ENCODE measurements at regions not wholly inside any gene's neighbourhood (a gene's known extent, or its start where the extent isn't known, plus 50 kb on each side); places are given as distances from the start of the nearest gene placed in this dataset.

GRCh38 chr3:186464424-186465093 is 79.6 kb downstream of the CRYGS start:
- TF ChIP-seq CTCF (IDR thresholded peaks at IDR 0.05; ENCODE audit: borderline replicate concordance), result no peak

GRCh38 chr3:186461141-186461540 is 83.0 kb downstream of the CRYGS start:
- no peaks in the 10 kb centered on the region for H3K4me1 ChIP-seq
- intact Hi-C loops (cut with micrococcal nuclease), result no loop called here
- no peak overlapping the region for H3K4me3 ChIP-seq
- no peaks in the 10 kb centered on the region for H3K36me3 ChIP-seq
- H3K27ac ChIP-seq (replicated peaks), result no peak overlapping the region
- H3K9me3 ChIP-seq (replicated peaks), result no peaks in the 10 kb centered on the region
- TF ChIP-seq CTCF (IDR thresholded peaks at IDR 0.05; ENCODE audit: borderline replicate concordance), result no peak
- DNase-seq, result no peak
- H3K27me3 ChIP-seq (ENCODE audit: low read depth), result no peaks in the 10 kb centered on the region

More at GRCh38 chr3:186464424-186465093, 79.6 kb downstream of the CRYGS start:
- Histone ChIP-seq H3K4me1 (peaks cover 9% of the 10 kb centered on the region), H3K27me3 (ENCODE audit: low read depth) (no peaks in the 10 kb centered on the region), H3K36me3 (no peaks in the 10 kb centered on the region), H3K27ac (replicated peaks) (no peak overlapping the region), H3K4me3 (no peak overlapping the region), H3K9me3 (replicated peaks) (no peaks in the 10 kb centered on the region)
- DNase-seq, result no peak
- intact Hi-C loops (cut with micrococcal nuclease), result no loop called here

GRCh38 chr3:186459108-186459467 is 85.1 kb downstream of the CRYGS start:
- DNase-seq, result no peak
- Histone ChIP-seq H3K27me3 (ENCODE audit: low read depth) (no peaks in the 10 kb centered on the region), H3K36me3 (no peaks in the 10 kb centered on the region), H3K27ac (replicated peaks) (no peak overlapping the region), H3K4me3 (no peak overlapping the region), H3K4me1 (no peaks in the 10 kb centered on the region), H3K9me3 (replicated peaks) (no peaks in the 10 kb centered on the region)
- TF ChIP-seq CTCF (IDR thresholded peaks at IDR 0.05; ENCODE audit: borderline replicate concordance), result no peak
- intact Hi-C loops (cut with micrococcal nuclease), result no loop called here

- no peak overlapping the region for H3K4me3 ChIP-seq
- no peaks in the 10 kb centered on the region for H3K4me1 ChIP-seq
- H3K27me3 ChIP-seq (ENCODE audit: low read depth), result no peaks in the 10 kb centered on the region
- DNase-seq, result no peak
- H3K36me3 ChIP-seq, result no peaks in the 10 kb centered on the region
- no peak overlapping the region for H3K27ac ChIP-seq (replicated peaks)
- intact Hi-C loops (cut with micrococcal nuclease), result no loop called here
- no peaks in the 10 kb centered on the region for H3K9me3 ChIP-seq (replicated peaks)
- TF ChIP-seq CTCF (IDR thresholded peaks at IDR 0.05; ENCODE audit: borderline replicate concordance), result no peak
Observed at GRCh38 chr3:186458306-186459107, 85.7 kb downstream of the CRYGS start.

- Histone ChIP-seq H3K36me3 (no peaks in the 10 kb centered on the region), H3K4me3 (no peak overlapping the region), H3K27ac (replicated peaks) (no peak overlapping the region), H3K27me3 (ENCODE audit: low read depth) (no peaks in the 10 kb centered on the region), H3K4me1 (no peaks in the 10 kb centered on the region), H3K9me3 (replicated peaks) (no peaks in the 10 kb centered on the region)
- intact Hi-C loops (cut with micrococcal nuclease), result no loop called here
- TF ChIP-seq CTCF (IDR thresholded peaks at IDR 0.05; ENCODE audit: borderline replicate concordance), result no peak
- no peak for DNase-seq
Observed at GRCh38 chr3:186457236-186457635, 86.9 kb downstream of the CRYGS start.

Data from left ventricle myocardium inferior (tissue), 1 donor.